ENCODE measurements at regions not wholly inside any gene's neighbourhood (a gene's known extent, or its start where the extent isn't known, plus 50 kb on each side); places are given as distances from the start of the nearest gene placed in this dataset.
"Not testable (repeated sequence)": the region's sequence is repeated elsewhere in the genome, so short reads cannot be mapped to it uniquely, and the experiment has no call there.

DNA sequence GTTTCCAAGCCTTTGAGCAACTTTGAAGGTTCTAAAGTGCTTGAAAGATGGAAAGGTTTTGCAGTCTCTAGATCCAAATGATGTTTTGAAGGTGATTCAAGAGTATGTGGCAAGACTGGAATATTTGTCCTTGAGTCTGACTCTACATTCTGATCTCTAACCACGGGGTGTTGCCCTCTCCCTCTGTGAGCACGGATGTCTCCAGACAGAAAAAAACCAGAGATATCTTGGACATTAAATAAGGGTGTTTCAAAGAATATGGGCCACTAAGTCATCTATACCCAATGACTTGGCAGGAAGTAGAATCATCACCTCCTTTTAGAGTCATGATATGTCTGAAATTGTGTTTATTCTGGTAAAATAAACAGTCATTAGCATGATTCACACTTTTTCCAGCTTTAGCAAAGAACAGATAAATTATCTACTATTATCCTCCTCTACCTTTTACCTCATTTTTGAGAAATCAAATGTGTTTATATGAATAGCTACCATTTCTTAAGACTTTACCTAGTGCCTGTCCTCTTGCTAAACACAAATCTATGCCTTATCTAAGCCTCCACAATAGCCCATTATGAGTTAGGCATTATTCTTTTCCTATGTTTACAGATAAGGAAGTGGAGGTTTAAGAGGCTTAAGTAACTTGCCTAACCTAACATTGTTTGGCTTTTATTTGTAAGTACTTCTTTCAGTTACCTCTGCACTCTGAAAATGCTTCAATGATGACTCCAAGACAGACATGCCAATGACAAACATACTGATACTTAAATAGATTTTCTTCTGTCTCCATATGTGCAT is 384.4 kb downstream of the BMP2 start:
- intact Hi-C loops (cut with micrococcal nuclease) = no loop called here

GRCh38 chr20:7155282-7155681 is 387.8 kb downstream of the BMP2 start:
- intact Hi-C loops (cut with micrococcal nuclease) = no loop called here

GRCh38 chr20:7155794-7156193 is 388.3 kb downstream of the BMP2 start:
- intact Hi-C loops (cut with micrococcal nuclease) = no loop called here

DNA sequence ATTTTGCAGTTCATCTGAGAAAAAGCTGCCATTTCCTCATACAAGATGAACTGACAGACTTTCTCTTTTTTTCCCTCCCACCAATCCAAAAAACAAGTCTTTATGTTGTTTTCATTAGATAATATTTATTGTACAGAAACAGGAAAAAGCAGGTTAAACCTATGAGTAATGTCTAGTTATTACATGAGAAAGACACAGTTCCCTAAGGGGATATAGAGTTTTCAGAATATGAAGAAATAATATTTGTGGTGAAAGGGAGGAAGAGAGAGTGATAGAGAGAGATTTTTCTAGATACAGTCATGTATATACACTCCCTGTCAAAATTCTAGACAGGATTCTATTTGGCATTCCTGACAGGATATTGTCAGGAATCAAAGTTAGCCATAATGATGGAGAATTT is 392.4 kb downstream of the BMP2 start:
- intact Hi-C loops (cut with micrococcal nuclease) = no loop called here

DNA sequence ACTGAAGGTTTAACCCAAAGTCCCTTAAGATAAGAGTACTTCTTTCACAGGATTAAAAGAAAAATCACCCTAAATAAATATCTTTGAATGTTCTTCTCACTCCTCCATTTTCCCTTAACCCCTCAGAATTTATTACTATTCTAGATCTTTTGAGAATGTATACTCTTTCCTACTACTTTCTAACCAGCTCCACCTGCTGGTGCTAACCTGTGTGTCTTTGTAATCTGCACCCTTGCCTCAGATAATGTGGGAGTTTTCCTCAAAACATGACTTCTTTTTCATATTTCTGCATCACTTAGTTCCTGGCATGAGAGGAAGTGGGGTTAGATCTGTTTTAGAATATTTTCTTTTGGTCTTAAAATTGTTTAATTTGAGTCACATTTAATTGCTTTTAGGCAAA is 394.2 kb downstream of the BMP2 start:
- intact Hi-C loops (cut with micrococcal nuclease) = no loop called here

GRCh38 chr20:7171911-7172310 is 404.4 kb downstream of the BMP2 start:
- intact Hi-C loops (cut with micrococcal nuclease) = no loop called here

DNA sequence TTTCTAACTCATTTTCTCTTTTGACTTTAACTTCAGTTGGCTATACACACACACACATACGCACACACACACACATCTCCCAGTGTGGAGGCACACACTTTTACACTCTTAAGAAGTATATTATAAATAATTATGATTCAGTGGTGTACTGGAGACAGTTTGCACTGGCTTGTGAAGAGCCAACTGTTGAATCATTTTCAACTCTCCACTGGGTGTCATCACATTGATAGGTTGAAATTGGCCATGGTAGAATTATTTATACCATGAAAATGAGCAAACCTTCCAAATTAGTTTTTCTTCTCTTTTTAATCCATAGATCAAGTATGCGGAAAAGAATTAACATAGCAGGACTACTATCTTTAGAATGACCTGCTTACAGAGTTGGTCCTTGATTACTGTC is 407.1 kb downstream of the BMP2 start:
- intact Hi-C loops (cut with micrococcal nuclease) = no loop called here

DNA sequence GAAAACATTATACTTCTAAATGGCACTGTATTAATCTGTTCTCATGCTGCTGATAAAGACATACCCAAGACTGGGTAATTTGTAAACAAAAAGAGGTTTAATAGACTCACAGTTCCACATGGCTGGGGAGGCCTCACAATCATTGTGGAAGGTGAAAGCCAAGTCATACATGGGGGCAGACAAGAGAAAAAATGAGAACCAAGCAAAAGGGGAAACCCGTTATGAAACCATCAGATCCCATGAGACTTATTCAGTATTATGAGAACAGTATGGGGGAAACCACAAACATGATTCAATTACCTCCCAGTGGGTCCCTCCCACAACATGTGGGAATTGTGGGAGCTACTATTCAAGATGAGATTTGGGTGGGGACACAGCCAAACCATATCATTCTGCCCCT is 408.3 kb downstream of the BMP2 start:
- intact Hi-C loops (cut with micrococcal nuclease) = not testable (repeated sequence)

DNA sequence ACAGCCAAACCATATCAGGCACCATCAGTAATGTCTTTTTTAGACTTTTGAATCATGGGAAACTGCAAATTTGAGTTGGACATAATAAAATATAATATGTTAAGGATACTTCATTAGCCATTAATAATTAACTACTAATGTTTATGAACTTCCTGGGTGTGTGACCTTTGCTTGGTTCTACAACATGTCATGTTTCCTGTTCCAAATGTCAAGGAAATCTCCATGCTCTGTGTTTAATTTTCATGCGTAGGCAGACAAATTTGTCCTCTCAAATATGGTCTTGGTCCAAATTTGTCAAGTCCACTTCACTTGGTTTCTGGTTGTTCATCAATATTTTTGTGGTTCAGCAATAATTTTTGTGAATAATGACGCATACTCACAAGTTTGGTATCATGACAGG is 410.5 kb downstream of the BMP2 start:
- intact Hi-C loops (cut with micrococcal nuclease) = no loop called here

- intact Hi-C loops (cut with micrococcal nuclease) = no loop called here
Measured at GRCh38 chr20:7180256-7181045, 413.0 kb downstream of the BMP2 start.

GRCh38 chr20:7189231-7189630 is 421.7 kb downstream of the BMP2 start:
- intact Hi-C loops (cut with micrococcal nuclease) = no loop called here

DNA sequence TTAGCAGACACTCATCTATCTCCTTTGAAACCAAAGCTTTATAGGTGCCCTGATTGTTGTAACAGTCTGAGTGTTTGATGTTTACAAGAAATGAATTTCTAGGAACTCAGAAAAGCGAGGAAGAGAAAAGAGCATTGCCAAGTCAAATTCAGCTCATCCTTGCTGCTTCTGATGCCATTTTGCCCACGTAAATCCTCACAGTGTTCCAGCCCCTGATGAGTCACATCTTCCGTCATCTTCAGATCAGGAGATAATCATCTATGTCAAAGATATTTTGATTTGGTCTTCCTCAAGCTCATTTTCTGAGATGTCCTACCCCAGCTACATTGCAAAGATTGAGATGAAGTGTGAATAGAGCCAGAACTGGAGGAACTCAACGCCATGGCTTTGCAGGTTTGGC is 426.2 kb downstream of the BMP2 start:
- intact Hi-C loops (cut with micrococcal nuclease) = no loop called here

GRCh38 chr20:7195704-7196103 is 428.2 kb downstream of the BMP2 start:
- intact Hi-C loops (cut with micrococcal nuclease) = no loop called here

GRCh38 chr20:7196481-7196880 is 429.0 kb downstream of the BMP2 start:
- intact Hi-C loops (cut with micrococcal nuclease) = no loop called here

GRCh38 chr20:7199861-7200260 is 432.4 kb downstream of the BMP2 start:
- intact Hi-C loops (cut with micrococcal nuclease) = no loop called here

DNA sequence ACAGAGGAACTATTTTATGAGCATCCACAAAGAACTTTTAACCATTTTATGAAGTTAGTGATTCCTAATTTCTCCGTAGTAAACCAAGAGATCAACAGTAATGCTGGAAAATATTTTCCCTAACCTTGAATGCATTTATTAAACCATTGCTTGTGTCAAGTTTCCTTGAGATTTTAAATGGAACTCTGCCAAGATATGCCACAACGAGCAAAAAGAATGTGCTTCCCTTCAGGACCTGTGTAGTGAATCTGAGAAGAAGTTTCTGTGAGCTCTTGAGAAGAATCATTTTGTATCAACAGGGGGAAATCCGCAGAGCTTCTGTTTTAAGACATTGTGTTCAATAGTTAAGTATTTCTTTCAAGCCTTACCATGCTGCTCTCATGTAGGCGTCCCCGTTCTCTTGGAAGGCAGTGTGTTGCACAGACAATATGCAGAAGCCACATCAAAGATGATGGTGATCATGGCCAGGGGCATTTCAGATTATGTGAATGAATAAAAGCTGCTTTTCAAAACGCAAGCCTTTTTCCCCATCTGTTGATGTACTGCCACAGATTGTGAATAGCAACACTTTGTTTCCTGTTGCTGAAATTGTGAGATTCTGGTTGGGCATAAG is 439.8 kb downstream of the BMP2 start:
- intact Hi-C loops (cut with micrococcal nuclease) = no loop called here

GRCh38 chr20:7210910-7211309 is 443.4 kb downstream of the BMP2 start:
- intact Hi-C loops (cut with micrococcal nuclease) = no loop called here

DNA sequence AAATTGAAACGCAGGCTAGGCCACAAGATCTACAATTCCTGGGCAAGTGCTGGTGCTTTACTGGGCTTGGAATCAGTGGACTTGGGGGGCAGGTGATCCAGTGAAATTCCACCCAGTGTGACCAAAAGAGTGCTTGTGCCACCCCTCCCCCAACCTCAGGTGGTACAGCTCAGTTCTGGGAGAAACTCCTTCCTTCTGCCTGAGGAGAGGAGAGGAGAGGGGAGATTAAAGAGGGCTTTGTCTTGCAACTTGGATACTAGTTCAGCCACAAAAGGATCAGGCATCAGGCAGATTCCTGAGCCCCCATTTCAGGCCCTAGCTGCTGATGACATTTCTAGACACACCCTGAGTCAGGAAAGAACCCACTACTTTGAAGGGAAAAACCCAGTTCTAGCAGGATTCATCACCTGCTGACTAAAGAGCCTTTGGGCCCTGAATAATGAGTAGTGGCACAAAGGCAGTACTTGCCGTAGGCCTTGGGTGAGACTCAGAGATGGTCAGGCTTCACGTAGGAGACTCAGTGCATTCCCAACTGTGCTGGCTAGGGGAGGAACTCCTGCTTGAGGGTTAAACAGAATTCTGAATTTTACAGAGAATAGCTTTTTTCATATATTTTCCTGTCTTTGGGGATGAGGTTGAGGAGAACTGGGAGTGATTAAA is 446.7 kb downstream of the BMP2 start:
- intact Hi-C loops (cut with micrococcal nuclease) = no loop called here

- intact Hi-C loops (cut with micrococcal nuclease) = no loop called here
Measured at GRCh38 chr20:7217606-7218005, 450.1 kb downstream of the BMP2 start.

- intact Hi-C loops (cut with micrococcal nuclease) = no loop called here
Measured at GRCh38 chr20:7220755-7221154, 453.3 kb downstream of the BMP2 start.

DNA sequence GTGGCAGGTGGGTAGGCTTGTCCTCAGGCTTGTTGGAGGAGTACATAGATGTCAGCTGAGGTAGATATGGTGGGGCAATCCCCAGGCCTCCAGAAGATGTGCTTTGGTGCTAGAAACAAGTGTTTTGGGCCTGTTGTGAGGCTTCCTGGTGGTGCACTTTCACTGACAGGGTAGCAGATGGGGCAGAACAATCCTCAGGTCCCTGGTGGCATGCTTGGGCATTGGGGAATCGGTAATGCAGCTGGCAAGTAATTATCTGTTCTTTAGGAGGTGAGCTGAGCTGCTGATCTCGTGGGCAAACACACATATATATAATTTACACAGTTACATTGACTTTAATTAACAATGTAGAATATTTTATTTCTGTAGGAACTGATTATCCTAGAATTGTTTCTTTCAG is 458.7 kb downstream of the BMP2 start:
- intact Hi-C loops (cut with micrococcal nuclease) = no loop called here

DNA sequence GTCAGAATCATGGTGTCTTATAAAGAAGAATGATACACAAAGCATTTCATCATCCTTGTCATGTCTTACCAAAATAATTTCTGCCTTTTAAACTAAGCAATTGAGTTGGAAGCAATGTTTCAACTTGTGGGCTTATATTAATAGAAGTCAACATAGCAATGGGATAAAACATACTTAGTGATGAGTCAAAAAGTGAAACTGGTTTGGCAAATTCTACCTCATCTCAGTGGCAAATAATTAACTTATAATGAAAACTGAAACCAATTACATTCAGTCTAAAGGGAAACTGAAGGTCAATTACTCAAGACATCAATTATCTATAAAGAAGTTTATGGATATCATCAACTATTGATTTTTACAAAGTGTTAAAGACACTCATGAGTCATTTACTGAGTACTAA is 463.8 kb downstream of the BMP2 start:
- intact Hi-C loops (cut with micrococcal nuclease) = no loop called here

Measured in T-helper 1 cell treated with Interleukin-12 subunit alpha and Interleukin-12 subunit beta and Interleukin-4 antibody, amounts not matched to agents 30 ng/mL and 1 ng/mL, for 36 hours (primary cell).